ENCODE measurements at regions not wholly inside any gene's neighbourhood (a gene's known extent, or its start where the extent isn't known, plus 50 kb on each side); places are given as distances from the start of the nearest gene placed in this dataset.

DNA sequence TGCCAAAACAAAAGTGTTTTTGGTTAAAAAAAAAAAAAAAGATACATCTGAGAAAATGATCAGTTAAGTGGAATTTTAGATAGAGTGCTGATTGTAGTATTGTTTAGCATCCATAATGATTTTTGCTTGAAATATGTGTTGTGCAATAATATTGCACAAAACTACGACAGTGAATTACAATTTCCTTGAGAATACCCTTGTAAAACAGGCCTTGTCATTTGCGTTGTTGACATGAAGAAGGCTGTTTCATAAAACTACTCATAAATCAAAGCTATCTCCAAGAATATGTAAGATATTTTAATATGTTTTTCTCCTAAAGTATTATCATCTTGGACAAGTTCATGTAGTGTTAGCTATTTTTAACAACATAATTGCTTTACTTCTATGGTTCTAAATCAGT, 1077.0 kb downstream of the LRFN5 start:
- ATAC-seq: no peak

DNA sequence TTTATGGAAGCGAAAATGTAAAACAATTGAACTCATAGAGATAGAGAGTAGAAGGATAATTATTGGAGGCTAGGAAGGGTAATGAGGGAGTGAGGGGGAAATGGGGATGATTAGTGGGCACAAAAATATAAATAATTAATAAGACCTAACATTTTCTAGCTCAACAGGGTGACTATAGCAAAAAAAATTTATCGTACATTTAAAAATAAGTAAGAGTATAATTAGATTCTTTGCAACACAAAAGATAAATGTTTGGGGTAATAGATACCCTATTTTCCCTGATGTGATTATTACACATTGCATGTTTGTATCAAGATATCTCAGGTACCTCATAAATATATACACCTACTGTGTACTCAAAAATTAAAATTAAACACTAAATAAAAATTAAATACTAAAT, 1070.0 kb downstream of the LRFN5 start:
- ATAC-seq: no peak

DNA sequence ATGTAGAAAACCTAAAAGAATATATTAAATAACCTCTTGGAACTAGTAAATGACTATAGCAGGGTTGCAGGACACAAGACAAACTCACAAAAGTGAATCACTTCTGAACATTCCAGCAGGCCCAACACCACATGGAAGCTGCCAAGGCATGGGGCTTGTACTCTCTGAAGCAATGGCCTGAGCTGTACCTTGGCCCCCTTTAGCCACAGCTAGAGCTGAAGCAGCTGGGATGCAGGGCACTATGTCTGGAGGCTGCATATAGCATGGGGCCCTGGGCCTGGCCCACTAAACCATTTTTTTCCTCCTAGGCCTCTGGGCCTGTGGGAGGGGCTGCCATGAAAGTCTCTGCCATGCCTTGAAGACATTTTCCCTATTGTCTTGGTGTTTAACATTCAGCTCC, 1067.3 kb downstream of the LRFN5 start:
- no peak for ATAC-seq

DNA sequence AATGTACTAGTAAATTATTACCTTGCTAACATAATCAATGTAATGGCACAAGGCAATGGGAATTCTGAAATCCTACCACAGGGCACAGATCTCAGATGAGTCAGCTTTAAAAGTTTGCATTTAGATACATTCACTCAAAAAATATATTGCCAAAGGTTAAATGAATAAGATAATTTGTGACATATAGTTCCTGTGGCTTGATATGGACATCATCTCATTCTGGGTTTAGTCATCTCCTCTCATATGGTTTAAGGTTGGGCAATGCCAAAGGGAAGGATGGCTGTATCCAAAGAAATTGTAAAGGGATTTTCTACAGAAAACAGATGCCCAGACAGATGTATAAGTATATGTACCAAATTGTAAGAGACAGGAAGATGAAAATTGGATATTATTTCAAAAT, 1065.0 kb downstream of the LRFN5 start:
- no peak for ATAC-seq

DNA sequence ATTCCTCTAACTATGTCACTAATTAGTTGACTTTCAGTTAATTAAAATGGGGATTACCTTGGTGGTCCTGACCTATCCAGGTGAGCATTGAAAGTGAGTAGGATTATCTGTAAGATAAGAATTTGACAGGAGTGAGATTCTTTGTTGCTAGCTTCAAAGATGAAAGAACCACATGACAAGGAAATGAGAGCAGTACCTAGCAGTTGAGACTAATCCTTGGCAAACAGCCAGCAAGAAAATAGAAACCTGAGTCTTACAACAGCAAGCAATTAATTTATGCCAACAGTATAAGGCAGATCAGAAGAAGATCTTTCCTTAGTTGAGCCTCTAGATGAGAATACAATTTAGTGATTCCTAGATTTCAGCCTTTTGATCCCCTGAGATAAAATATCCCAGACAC, 1058.4 kb downstream of the LRFN5 start:
- ATAC-seq: no peak

DNA sequence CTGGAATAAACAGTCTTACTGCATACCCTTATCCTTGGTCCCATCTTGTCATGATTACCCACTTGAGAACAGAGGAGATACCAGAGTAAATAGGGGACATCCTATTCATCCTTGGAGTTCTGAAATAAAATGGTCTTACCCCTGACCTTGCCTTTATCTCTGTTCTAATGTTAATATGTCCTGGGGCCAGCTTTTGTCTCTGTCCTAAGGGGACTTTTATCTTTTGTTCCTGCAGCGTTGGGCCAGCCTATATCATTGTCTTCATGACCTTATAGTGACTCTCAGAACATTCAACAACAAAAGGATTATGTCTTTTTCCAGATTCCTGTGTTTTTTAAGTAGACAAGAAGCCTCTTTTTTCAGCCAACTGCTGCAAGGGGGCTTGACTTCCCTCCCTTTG, 1057.5 kb downstream of the LRFN5 start:
- no peak for ATAC-seq

DNA sequence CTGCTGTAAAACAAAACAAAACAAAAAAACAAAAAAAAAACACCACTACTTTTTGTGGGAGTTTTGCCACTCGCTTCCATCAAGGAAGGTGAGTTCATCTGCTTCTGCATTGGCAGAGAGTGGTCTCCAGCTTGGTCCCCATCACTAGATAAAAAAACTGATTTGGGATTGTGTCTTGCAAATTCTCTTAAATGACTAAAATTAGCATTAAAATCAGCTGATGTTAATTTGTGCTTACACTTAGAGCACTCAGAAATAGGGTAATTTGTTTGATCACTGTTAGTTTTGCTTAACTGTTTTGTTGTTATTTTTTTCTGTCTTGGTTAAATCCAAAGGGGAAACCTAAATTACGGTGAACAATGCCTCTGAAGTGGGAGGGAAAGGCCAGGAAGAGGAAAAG, 1048.0 kb downstream of the LRFN5 start:
- no peak for ATAC-seq

DNA sequence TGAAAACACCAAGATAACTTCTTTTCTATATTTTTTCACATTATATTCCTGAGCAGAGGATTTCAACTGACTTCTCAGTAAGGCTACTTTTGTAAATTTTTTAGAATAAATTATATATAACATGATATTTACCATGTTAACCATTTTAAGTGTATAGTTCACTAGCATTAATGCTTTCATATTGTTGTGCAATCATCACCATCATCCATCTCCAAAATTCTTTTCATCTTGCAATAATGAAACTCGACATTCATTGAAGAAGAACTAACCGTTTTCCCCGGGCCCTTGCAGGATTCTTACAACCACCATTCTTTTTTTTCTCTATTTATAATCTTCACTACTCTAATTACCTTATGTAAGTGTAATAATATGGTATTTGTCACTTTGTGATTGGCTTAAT, 1036.1 kb downstream of the LRFN5 start:
- no peak for ATAC-seq

DNA sequence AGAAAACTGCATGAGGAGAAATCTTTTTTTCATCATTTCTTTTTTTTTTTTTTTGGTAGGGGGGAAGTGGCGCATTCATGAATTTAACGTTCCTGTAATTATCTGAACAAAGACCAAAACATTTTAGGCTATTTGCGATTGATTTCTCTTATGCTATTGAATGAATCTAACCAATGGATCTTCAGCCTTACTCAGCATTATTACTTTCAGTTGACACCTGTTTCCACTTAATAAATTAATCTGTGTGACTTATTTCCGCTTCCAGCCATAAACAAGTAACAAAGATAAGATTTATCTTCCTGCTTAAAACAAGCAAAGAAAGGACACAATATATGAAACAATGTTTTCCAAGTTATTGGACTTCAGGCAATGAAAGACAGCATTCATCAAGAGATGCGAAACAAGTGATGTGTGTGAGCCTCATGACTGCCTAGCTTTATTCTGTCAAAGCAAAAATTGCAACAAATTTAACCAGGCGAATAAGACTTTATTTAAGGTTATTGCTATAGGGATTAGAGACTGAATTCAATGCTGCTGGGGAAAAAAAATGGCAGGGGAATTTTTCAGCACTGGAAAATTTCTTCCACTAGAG, 1026.9 kb downstream of the LRFN5 start:
- no peak for ATAC-seq

DNA sequence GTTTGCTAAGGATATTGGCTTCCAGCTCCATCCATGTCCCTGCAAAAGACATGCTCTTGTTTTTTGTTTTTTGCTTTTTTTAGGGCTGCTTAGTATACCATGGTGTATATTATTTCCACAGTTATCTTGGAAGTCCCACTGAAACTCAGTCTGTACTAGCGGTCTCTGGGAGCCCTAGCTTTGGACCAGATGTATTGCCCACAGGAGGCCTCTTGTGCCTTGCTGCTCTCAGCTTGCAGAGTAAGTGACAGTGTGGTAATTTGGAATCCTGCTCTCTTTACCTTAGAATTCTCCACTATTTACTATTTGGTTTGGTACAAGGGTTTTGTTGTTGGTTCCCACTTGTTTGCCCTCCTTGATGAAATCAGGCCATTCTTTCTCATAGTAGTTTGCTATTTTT, 1022.9 kb downstream of the LRFN5 start:
- ATAC-seq: no peak

DNA sequence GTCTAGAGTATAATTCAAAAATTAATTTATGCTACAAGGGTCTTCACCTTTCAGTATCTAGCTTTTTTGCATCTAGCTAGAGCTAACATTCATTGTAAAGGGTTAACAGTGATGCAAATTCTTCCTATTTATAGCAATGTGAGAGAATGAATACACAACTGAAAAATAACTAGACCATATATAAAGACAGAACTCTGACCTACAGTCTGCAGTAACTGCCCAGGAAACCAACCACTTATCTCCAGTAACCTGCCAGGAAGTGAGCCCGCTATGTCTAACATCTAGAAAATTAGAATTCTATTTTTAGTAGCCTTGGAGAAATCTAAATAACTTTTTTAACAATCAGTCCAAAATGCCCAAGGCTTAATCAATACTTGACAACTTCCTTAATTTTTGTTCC, 1021.9 kb downstream of the LRFN5 start:
- no peak for ATAC-seq

DNA sequence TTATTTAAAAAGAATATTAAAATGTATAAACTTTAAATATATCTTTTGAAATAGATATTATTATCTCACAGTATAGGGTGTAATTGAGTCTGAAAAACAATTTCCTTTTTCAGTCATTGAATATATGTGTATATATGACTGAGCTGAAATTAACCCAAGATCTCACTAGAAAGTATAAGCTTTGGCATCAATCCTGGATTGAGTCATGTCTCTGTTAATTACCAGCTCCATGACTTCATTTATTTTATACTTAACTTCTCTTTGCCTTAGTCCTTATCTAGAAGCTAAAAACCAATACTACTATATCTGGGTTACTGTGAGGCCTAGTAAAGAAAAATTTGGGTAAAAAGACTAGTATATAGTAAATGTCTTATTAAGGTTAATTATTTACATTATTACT, 1020.3 kb downstream of the LRFN5 start:
- no peak for ATAC-seq

DNA sequence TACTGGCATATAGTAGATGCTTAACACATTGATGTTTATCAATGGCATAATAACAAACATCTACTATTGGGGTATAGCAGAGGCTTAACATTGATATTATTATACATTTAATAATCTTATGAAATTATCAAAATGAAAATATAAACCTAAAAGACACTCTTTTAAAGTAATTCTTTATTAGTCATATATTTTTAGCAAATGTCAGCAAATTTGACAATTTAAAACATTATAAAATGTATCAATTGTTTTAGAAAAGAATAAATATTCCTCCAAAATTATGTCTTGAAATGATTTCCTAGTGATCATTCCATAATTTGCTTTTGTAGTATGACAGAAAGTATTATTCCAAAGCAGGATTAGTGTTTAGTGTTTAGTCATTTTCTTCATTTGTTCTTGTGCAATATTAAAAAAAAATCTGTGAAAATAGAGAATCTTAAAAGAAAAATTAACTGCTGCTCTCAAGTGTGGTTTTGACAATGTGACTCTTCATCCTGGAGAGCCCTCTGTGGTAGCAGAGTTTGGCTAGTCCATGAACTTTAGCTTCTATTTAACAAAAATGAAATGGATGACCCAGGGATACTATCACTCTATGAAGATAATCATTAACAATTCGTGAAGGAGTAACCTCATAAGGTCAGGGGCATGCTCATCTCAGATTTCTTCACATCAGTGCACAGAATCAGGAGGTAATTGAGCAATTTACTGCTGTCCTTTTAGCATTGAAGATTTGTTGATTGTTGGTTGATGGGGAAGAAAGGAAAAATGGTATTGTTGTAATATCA, 1018.5 kb downstream of the LRFN5 start:
- no peak for ATAC-seq

DNA sequence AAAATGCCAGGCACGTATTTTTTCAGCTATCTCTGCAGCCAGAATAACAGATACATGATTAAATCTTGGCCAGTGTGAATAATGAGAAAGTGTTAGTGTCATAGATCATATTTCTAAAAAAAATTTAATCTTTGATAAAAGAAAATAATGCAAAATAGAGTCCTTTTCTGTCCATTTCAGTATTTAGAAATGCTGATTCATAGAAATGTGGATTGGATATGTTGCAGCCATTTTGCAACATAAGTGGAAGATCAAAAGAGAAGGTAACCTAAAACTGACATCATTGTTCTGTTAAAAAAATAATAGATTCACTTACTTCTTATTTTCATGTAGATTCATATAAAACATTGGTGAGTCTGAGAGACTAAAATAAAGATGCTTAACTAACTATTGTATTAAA, 1010.3 kb downstream of the LRFN5 start:
- no peak for ATAC-seq

DNA sequence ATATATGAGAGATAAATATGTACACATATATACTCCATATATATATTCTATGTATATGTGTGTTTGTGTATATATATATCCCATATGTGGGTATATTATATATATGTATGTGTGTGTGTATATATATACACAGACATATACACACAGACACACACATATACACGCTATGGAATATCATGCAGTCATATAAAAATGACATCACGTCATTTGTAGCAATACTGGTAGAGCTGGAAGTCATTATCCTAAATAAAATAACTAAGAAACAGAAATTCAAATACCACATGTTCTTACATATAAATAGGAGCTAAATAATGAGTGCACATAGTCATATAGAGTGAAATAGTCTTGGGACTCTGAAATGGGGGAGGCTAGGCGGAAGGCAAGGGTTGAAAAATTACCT, 1000.2 kb downstream of the LRFN5 start:
- ATAC-seq: no peak

DNA sequence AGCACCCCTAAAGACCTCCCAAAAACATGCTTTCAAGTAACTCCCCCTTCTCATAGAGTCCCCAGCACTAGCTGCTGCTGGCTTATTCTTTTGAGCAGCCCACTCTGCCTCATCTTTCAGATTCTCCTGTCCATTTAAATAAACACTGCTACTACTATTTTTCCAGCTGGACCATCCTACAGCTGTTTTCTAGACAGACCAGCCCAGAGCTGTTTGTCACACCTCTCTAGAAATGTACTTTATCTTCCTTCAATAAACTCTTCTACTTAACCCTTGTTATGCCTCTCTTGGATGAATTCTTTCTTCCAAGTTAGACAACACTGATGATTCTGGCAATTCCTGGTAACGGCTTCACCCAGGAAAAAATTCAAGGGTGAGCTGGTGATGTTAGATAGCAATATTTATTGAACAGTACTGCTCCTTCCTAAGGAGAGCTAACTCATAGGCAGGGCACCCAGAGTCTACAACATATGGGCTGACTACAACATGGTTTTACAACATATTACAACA, 995.7 kb downstream of the LRFN5 start:
- ATAC-seq: no peak

DNA sequence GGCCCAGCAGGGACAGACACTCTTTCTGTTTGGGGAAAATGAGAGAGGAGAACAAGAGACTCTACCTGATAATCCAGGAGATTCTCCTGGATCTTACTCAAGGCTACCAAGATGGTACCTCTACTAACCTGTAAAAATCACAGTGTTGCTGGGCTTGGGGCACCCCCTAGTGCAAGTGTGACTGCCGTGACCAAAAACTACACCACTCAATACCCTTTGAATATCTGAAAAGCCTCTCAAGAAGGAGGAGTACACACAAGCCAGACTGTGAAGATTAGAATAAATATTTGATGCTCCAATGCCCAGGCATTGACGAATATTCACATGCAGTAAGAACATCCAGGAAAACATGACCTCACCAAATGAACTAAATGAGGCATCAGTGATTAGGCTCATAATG, 965.4 kb downstream of the LRFN5 start:
- no peak for ATAC-seq

DNA sequence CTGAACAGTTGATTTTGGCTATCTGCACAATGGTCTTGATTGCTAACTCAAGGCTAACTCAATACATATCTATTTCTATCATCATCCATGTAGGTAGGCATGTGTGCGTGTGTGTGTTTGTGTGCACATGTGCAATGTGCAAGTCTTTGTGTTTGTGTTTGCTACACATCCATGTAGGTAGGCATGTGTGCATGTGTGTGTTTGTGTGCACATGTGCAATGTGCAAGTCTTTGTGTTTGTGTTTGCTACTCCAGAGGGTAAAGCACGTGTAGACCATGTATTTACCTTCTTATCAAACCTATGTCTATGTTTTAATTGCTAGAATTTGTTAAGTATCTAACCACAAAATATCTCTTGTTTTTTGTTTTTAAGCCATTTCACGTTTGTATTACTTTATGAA, 962.6 kb downstream of the LRFN5 start:
- ATAC-seq: no peak

DNA sequence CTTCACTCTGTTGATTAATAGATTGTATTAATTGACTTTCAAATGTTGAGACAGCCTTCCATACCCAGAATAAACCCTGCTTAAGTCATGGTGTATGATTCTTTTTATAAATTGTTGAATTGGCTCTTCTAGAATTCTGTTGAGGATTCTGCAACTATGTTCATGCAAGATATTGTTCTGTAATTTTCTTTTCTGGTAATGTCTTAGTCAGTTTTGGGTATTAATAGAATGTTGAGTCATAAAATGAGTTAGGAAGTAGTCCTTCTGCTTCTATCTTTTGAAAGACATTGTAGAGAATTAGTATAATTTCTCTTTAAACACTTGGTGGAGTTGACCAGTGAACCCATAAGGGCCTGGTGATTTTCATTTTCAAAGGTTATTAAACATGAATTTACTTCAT, 958.9 kb downstream of the LRFN5 start:
- no peak for ATAC-seq

DNA sequence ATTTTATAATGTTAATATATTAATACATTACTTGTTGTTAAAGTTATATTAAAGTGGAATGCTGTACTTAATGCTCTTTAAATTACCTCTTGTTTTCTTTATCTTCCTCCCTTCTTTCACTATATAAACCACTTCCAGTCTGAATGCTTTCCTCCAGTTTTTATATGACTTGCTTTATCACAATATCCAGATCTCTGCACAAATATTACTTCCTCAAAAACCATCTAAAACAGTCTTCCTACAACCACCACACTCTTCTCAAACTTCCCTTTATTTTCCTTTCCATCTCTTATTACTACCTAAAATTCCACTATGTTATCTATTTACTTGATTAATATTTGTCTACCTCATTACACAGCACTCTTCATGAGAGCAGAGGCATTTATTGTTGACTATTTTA, 956.6 kb downstream of the LRFN5 start:
- no peak for ATAC-seq

DNA sequence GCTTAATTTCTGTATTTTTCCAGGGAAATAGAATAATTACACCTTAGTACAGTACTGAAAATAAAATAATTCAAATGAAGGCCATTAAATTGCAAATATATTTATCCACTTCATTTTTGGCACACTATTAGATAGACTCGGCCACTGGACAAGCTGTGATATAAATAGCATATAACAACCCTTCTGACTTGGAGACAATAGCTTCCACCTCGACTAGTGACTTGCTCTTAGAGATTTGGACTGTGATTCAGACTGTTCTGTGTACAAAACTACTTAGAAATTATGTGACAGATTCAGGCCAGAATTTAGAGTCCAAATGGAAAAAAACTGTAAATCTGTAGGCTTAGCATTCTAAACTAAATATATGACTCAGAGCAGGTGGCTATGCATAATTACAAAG, 949.9 kb downstream of the LRFN5 start:
- no peak for ATAC-seq

DNA sequence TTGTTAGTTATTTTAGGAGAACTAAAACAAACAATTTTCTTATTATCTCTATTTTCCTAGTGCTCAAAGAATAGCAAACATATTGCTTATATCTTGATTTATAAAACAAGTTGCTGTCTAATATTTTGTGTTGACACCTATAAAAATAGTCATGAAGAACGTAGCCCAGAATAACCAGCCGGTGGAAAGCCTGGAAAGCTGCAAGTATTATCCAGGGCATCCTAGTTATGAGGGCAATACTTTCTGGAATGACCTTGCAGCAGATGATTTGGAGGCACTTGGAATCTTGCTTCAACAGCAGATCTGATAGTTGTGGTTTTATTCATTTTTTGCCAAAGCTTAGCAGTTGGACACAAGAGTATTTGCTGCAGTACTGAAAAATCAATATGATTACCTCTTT, 948.7 kb downstream of the LRFN5 start:
- no peak for ATAC-seq

DNA sequence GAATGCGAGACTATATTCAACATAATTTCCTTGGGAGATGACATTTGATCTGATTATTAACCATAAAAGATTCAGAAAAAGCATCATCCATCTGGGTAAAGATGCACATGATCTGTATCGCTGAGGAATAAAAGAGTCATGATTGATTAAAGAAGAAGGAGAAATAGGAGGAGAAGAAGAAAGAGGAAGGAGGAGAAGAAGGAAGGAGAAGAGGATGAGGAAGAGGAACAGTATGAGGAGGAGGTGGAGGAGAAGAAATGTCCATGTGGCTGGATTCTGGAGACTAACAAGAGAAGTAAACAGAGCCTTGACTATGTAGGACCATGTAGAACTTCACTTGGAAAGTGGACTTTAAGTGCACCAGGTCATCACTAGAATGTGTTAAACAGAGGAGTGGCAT, 947.4 kb downstream of the LRFN5 start:
- no peak for ATAC-seq

DNA sequence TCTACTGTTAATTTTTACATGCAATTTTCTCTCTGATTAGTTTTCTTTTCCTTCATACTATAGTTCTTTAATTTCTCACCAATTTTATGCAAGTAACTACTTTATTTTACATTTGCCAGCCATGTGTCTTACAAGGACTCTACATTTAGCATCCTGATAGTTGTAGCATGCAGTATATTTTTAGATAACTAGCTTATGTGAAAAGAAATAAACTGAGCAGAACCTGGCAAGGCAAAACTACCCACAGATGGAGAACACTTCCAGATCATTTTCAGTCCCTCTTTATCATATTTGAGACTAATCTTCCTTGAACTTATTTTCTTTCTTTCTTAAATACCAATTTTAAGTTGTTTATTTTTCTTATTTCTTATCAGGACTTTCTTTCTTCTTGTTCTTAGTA, 943.6 kb downstream of the LRFN5 start:
- ATAC-seq: no peak

DNA sequence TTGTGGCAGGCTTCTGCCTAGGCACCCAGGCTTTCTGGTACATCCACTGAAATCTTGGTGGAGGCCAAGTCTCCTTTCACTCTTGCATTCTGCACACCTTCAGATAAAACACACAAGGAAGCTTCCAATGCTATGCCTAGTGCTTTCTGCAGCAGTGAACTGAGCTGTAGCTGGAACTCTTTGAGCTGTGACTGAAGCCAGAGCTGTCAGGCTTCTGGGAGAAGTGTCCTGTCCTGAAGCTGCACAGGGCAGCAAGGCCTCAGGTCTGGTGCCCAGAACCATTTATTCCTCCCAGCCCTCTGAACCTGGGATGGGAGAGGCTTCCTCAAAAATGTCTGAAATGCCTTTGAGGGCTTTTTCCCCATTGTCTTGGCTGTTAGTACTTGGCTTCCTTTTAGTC, 941.7 kb downstream of the LRFN5 start:
- ATAC-seq: no peak

All from activated CD4-positive, CD25-positive, alpha-beta regulatory T cell treated with anti-CD3 and anti-CD28 coated beads, Interleukin-2, amount 50 U/mL, for 24 hours (primary cell).